ENCODE measurements at regions not wholly inside any gene's neighbourhood (a gene's known extent, or its start where the extent isn't known, plus 50 kb on each side); places are given as distances from the start of the nearest gene placed in this dataset.
A peak's percentile ranks its signal among the peaks of the same experiment; 100 is the strongest.

DNA sequence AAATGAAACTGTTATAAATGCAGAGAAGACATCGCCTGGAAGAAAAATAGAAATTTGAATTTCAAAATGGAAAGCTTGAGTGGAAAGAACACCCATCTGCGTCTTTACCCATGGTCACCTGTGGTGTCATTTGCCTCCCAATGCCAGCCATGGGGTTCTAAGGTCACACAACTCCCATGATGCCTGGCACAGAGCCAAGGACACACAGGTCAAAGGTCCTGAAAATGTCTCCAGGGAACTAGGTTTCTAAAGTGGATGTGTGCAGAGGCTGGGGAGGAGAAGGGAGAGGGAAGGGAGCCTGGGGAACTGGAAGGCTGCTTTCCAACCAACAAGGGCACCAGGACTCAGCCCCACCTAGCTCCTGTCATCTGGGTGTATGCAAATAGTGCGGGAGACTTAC, 724.0 kb upstream of the TMEM132C start:
- DNase-seq = no peak

DNA sequence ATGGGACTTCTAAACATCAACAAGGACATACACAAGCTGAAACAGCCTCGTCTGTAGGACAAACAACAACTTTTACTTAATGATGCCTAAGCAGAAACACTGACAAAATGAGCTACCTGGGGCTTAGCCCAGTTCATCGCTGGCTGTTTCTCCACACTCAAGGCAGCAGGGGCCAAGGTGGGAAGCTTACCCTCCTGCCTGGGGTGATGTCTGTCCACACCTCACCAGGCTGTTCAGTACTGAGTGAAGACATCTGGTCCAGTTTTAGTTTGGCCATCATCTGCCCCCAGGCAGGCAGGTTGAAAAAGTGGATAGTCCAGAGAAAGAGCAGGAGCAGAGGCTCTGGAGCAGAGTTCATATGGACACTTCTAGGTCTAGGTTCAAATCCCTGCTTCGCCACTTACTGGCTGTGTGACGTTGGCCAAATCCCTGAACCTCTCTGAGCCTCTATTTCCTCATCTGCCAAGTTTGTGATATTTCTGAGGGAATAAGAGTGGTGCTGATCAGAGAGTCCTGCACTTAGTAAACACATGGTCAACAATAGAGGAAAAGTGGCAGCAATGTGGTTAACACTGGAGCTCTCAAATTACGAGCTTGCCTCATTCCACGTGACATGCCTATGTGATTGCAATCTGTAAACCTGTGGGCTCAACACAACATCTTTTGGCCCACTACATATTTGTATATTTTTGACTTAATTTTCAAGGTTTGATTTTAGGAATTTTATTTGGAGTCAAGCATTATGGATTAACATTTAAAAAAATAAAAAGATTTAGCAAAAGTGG, 720.1 kb upstream of the TMEM132C start:
- DNase-seq = no peak

DNA sequence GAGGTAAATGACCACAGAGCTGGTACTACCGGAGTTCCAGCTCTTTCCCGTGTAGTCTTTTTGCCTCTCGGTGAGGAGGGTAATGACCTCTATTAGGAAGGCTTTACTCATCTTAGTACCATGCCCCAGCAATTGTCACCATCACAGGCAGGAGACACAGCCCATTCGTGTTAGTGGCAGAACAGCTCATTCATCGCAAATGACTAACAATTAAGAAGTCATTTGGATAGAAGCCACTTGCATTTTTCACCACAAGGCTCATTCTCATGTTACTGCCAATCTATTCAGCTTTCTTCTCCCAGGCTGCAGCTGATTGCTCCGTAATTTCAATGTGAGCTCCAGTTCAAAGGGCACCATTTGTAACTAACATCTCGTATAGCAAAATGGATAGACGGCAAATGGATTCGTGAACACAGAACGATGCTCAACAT, 718.8 kb upstream of the TMEM132C start:
- DNase-seq = no peak

DNA sequence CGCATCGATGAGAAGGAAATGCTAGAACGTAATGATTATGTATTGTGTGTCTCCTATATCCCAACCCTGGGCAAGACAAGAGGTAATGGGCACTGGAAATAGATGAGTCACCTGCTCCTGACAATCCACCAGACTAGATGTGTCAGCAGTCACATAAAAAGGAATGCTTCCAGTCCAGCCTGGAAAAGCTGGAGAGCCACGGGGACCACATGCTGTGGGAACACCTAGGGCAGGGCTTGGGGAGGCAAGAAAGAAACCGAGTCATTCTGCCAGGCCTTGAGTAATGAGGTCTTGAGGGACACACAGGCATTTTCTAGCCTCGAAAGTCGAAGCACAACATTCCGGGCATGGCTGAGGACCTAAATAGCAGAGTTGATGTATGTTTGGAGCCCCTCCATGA, 716.7 kb upstream of the TMEM132C start:
- DNase-seq = no peak

DNA sequence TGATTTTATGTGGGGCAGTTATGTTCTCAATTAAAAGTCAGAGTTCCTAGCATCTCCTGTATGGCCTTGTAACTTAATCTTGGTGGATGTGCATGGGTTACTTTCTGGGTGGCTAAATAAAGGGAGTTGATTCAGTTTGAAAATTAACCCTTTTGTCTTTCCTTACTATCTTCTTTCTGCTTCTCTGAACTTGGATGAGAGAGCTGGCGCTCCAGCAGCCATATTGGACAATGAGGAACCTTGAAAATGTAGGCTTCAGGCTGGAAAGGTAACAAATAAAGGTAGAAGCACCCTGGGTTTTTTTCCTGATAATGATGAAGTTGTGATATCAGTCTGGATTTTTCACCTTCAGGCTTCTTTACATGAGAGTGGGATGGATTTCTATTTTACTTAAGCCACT, 714.1 kb upstream of the TMEM132C start:
- no peak for DNase-seq

DNA sequence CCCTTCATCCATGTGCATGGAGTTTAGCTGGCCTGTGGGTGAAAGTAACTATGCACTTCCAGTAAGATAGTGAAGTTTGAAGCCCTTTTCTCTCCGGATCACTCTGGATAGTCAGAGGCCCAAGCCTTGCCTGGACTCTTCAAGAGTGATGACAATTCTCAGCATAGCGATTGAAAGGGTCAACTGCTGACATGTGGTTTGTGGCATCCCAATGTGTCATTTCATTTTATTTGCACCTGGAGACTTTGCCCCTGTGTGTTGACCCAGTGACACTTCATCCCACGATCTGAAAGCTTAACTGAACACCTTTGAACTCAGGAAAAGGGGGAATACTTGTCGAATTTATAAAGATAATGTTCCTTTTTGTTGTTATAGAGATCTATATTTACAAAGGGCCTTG, 711.9 kb upstream of the TMEM132C start:
- no peak for DNase-seq

DNA sequence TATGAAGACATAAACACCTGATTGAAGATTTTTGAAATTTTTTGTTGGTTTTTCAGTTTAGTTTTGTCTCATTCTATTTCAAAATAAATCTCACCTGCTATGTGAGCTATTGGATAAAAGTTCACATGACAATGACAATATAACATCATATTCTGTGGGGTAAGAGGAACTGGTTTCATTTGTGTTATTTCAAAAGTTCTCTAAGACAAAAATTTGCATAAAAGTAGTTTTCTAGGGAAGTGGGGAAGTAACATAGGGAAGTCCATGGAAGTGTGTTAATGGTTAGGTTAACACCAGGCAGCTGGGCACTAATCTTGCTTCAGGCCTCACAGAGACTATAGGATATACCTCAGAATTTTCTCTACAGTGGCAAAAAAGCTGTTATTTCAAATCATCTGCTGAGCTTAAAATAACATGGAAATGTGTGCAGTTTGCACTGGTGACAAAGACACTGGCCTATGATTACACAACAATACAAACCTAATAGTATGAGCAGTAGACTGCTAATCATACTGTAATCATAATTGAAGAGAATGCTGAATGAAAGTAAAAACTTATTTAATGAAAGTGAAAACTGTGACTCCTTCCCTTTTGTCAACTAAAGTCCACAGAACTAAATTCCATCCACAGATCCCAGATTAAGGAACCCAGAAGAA, 710.6 kb upstream of the TMEM132C start:
- no peak for DNase-seq

DNA sequence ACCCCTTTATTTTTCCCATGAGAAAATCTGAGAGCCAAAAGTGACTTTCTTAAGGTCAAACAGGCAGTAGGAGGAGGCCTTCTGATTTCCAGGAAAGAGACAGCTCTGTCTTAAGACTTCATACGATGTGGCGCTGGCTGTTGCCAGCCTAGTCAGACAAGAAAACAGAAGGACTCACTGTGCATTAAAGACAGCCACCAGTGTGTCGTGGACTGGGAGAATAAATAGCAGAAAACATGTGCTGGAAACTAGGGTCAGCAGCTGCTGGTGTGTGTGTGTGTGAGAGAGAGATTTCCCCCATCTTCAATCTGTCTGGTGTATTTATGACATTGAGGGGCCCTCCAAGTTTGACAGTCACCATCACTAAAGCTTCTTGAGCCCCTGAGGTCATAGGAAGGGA, 708.6 kb upstream of the TMEM132C start:
- DNase-seq = no peak

DNA sequence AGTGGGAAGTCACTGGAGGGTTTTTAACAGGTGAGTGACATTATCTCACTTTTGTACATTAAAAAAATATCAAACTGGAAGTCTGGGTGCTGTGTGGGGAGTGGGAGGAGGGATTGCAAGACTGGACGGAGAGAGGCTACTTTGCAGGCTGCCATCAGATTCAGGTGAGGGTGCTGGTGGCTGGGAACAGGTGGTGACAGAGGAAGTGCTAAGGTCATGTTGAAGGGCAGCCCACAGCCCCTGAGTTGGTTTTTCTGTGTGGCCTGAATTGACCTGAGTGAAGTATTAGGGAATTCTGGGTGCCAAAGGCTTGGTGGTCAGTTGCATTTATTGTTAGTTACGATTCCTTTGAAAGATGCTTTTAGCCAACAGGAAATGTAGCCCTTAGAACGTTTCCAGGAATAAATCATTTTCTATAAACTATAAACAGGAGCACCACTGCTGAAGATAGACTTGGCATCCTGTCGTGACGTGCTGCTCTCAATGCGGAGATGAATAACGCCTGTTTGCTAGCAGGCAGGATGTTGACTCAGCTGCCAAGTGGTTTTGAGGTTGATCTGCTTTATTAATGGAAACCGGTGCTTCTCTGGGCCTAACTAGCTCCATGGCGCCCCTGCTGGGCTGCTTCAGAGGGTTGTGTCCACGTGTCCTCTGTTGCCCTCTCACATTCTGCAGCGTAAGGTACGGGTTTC, 707.5 kb upstream of the TMEM132C start:
- DNase-seq = peak; percentile 13

DNA sequence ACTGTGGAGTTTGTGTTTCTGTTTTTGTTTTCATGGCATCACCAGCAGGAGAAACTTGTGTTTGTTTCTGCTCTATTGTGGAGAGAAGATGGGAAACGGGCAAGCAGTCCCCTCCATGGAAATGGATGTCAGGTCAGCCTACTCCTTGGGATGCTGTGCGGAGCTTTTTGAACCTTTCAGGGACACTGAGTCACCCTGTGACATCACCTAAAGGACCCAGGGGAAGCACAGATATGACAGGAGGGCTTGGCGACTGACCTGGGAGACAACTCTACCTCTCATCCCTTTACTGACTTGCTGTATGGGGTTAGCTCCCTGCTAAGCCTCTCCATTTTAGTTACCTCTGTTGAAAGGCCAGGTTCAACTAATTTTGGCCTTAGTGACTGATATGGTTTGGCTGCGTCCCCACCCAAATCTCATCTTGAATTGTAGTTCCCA, 706.9 kb upstream of the TMEM132C start:
- DNase-seq = no peak

DNA sequence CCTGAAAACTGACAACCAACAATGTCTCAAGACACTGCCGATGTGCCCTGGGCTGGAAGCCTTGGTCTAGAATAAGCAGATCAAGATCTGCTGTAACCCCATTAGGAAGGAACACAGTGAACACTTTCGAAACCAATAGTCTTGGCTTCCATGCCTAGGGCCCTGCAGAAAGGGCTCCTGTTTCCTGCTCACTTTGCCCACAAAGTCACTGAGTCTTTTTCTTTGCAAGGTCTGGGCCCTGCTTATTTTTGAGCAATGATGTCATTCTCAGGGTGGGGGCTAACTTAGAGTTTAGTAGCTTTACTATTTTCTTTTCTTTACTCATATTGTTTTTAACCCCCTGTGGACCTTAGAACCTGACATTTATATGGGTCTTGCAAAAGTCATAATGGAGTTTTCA, 704.2 kb upstream of the TMEM132C start:
- no peak for DNase-seq

DNA sequence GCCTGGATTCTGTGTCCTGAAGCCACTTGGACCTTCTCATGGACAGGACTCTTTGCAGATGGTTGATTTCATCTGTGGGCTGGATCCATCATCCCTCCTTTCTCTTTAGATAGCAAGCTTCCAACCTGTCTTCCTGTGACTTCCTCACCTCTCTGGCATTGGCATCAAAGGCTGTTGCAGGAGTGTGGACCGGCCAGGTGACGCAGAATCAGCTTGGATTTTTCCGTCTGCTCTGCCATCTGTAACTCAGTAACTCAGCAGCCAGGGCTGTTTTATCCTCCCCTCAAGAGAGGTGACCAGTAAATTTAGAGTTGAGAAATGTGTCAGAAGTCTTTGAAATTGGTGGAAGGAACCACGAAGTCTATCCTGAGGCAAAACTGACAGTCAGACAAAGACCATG, 701.7 kb upstream of the TMEM132C start:
- DNase-seq = no peak

DNA sequence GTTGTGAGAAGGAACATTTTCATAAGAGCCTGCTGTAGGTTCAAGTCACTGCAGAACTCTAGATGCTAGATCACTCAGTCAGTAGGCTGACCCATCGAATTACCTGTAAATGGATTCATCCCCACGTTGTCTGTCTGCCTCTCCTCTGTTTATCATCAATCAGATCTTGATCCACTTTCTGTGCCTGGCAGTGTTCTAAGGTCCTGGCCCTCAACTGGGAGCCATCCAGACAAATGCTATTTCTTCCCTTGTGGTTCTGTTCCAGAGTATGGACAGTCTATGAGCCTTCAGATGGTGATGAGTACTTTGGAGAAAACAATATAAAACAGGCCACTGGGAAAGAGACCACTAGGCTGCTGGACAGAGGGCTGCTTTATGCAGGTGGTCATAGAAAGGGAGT, 699.4 kb upstream of the TMEM132C start:
- DNase-seq = no peak

DNA sequence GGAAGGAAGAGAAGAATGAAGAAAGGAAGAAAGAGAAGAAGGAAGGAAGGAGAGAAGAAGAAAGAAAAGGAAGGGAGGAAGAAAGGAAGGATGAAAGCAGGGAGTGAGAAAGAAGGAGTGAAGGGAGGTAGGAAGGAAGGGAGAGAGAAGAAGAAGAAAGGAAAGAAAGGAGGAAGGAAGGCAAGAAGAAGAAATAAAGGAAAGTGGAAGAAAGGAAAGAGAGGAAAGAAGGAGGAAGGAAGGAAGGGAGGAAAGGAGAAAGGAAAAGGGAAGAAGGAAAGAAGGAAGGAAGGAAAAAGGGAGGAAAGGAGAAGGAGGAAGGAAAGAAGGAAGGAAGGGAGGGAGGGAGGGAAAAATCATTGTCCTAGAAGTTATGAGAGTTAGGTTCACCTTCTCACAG, 696.6 kb upstream of the TMEM132C start:
- DNase-seq = no peak

DNA sequence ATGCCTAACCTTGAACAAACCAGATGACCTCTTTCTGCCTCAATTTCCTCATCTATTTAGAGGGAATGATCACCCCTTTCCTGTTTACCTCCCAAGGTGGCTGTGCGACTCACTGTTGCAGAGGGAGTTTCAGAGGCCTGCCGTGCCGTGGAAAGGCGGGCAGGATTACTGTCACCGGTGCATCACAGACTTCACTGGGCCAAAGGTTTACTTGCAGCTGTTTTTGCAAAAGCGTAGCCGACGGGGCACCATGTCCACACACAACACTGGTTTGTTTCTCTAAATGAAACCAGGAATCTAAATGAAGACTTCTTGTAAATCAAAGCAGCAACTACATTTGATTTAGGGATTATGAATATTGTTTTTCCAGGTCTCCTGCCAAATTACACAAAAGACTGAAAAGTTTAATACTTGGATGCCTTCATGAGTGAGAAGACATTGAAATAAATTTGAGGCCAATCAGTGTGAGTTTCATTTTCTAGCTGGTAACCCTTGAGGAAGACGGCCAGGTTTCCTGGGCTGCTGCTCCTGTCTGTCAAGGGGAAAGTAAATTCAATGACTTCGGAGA, 696.1 kb upstream of the TMEM132C start:
- no peak for DNase-seq

DNA sequence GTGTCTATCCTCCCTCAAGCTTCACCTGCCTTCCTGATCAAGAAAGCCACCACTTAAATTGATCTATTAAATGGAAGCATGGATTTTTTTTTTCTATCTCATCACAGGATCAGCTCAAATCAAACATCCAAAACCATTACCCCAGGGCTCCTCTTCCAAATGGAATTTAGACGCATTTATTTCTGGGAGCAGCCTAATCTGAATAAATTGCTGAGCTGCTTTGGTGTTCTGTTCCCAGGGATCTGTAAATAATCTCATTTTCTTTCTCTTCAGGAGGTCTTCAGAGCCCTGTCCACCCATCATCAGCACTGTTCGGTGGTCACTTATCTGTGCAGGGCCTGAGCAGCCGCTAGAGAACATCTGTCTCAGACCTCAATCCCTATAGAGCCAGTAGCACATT, 695.4 kb upstream of the TMEM132C start:
- no peak for DNase-seq

DNA sequence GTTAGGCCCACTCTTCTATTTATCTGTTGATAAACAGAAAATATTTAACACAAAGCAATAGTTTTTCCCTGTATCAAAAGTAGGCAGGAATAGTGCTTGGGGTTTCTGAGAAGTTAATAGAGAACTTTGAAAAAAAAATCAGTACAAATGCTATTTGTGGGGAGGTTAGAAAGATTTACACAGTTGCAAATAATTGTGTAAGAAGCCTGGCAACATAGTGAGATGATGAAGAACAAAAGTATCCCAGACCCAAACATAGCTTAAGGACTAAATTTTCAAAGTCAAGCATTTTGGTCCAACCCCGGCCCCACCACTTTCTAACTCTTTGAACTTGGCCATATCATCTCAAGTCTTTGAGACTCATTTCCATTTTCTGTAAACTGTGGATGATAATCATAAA, 687.5 kb upstream of the TMEM132C start:
- DNase-seq = no peak

DNA sequence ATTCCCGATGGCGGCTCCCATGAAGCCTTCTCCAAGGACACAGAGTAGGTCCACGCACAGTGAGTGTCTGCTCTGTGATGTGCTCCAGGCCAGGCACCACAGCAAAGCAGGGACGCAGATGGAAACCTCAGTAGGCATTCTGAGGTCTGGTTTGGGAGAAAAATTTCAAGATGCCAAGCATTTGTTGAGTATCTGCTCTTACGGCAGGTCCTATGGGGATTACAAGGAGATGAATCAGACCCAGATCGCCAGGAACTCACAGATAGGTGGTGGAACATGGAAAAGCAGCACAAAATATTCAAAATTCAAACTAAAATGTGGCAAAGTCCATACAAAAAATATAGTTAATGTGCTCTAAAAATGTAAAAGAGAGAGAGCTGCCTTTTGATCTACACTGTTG, 684.9 kb upstream of the TMEM132C start:
- no peak for DNase-seq

DNA sequence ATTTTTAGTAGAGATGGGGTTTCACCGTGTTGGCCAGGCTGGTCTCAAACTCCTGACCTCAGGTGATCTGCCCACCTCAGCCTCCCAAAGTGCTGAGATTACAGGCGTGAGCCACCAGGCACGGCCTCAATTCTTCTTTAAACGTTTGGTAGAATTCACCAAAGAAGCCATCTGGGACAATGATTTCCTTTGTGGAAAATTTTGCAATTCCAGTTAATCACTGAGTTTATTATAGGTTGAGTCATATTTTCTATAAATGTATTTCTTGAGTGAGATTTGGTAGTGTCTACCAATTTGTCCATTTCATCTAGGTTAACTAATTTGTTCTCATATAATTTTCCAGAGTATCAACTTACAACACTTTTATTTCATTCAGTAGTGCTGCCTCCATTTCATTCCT, 683.9 kb upstream of the TMEM132C start:
- DNase-seq = no peak

DNA sequence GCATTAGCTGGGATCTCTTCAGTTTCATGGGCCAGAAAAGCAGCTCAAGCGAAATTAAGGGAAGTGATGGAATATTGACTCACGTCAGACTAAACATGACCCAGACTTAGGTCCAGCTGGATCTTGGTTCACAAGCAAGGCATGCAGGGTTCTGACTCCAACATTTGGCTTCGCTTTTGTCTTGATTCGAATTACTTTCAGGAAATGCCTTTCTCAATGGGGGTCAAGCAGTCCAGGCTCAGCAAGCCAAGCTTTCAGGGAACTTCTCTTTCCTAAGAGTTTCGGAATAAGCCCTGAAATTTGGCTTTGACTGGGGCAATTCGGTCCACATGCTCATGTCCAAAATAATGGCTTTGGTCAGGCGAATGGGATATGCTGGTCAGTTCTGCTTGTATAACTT, 678.7 kb upstream of the TMEM132C start:
- DNase-seq = no peak

DNA sequence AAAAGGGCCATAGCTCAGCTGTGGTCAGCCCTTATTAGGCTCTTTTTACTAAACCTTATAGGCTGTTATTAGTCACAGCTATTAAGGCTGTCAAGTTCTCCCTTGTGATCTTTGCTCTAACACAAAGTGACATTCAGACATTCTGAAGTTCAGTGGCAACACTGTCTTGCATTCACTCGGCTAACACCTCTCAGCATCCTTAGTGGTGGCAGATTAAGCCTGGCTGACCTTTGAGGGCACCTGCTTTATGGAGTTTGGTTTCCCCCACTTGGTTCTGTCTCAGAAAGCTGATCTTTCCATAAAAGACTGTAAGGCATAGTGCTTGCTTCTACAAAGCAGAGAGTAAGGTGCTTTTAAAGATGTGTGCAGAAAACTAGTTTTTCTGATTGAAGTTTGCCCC, 677.4 kb upstream of the TMEM132C start:
- DNase-seq = no peak

DNA sequence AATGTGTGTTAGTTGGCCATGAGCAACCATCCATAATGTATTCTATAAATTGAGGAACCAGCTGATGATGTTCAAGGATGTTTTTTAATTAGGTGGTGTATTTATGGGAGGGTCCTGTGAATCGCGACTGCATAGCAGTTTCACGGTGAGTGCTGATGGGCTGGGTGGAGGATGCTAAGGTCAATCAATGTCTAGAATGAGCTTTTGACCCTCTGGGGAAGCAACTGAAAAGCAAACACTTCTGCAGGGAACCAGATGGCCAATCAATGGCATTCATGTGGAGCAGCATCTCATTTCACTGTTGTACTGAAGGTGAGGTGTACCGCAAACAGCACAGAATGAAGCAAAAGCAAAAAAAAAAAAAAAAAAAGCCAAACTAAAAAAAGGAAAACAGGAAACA, 676.1 kb upstream of the TMEM132C start:
- no peak for DNase-seq

DNA sequence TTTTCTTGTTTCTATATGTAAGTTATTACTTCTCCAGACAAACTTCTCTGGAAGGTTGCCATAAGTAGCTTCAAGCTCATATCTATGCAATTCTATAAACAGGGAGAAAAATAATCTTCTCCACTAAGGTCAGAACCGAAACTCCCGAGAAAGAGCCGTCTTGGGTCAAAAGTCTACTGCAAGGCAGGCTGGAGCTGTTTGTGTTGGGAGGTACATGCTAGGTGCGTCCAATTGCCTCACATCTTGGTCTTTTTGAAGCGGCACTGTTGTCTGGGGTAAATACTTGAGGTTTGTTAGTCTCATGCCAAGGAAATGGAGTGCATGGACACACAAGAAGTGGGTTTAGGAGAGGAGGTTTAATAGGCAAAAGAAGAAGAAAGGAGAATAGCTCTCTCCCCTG, 674.7 kb upstream of the TMEM132C start:
- DNase-seq = no peak

All from CD4-positive, alpha-beta T cell treated with Interleukin-4 for 4 hours (primary cell).